Hepatocyte (in vitro differentiated cells): ENCODE measurements at regions not wholly inside any gene's neighbourhood (a gene's known extent, or its start where the extent isn't known, plus 50 kb on each side); places are given as distances from the start of the nearest gene placed in this dataset.

Experiments used
- DNase-seq: peaks from one replicate; pipeline ENCODE4 v3.0.0-alpha.2; 2016; ENCODE audit warnings: low spot score
- H2AFZ ChIP-seq: fragments of 200-600 bp; sonication (generic); 2 replicates; pipeline ENCODE4 v1.6.0; 2016; ENCODE audit warnings: antibody characterized with exemption, mild to moderate bottlenecking
- H3K27ac ChIP-seq: fragments of 200-600 bp; sonication (generic); 2 replicates; pipeline ENCODE4 v1.5.1; 2016; ENCODE audit warnings: mild to moderate bottlenecking
- H3K27me3 ChIP-seq: fragments of 200-600 bp; sonication (generic); 2 replicates; pipeline ENCODE4 v1.6.1; 2016
- H3K36me3 ChIP-seq: fragments of 200-600 bp; sonication (generic); replicated peaks from 2 replicates; pipeline ENCODE4 v1.5.1; 2016; ENCODE audit warnings: low read depth; ENCODE audit not compliant: insufficient read depth
- H3K4me1 ChIP-seq: fragments of 200-600 bp; sonication (generic); 2 replicates; pipeline ENCODE4 v1.5.1; 2016; ENCODE audit warnings: mild to moderate bottlenecking, moderate library complexity; ENCODE audit not compliant: insufficient read depth
- H3K4me2 ChIP-seq: fragments of 200-600 bp; sonication (generic); 2 replicates; pipeline ENCODE4 v1.6.0; 2016
- H3K4me3 ChIP-seq: fragments of 200-600 bp; sonication (generic); 2 replicates; pipeline ENCODE4 v1.5.1; 2016; ENCODE audit warnings: mild to moderate bottlenecking
- H3K79me2 ChIP-seq: fragments of 200-600 bp; sonication (generic); 2 replicates; pipeline ENCODE4 v1.6.0; 2017; ENCODE audit warnings: mild to moderate bottlenecking
- H3K9me2 ChIP-seq: fragments of 200-600 bp; sonication (generic); replicated peaks from 2 replicates; pipeline ENCODE4 v1.6.0; 2017; ENCODE audit warnings: mild to moderate bottlenecking; ENCODE audit not compliant: insufficient read depth
- H3K9me3 ChIP-seq: fragments of 200-600 bp; sonication (generic); 2 replicates; pipeline ENCODE4 v1.5.1; 2016; ENCODE audit warnings: low read depth, mild to moderate bottlenecking
- H4K20me1 ChIP-seq: fragments of 200-600 bp; sonication (generic); 2 replicates; pipeline ENCODE4 v1.6.0; 2016; ENCODE audit warnings: mild to moderate bottlenecking; ENCODE audit not compliant: insufficient read depth, poor library complexity, severe bottlenecking
- CTCF ChIP-seq: fragments of 200-600 bp; sonication (generic); IDR thresholded peaks from 2 replicates; pipeline ENCODE4 v1.5.1; 2016; ENCODE audit warnings: antibody characterized with exemption, mild to moderate bottlenecking; ENCODE audit not compliant: poor library complexity
- EZH2 ChIP-seq: fragments of 200-600 bp; sonication (generic); IDR thresholded peaks from 2 replicates; pipeline ENCODE4 v1.6.1; 2016; ENCODE audit warnings: antibody characterized with exemption, mild to moderate bottlenecking, borderline replicate concordance
- EZH2phosphoT487 ChIP-seq: fragments of 200-600 bp; sonication (generic); IDR thresholded peaks from one replicate; pipeline ENCODE4 v1.6.1; 2018; ENCODE audit warnings: antibody characterized with exemption, mild to moderate bottlenecking, low read depth, moderate library complexity; ENCODE audit not compliant: unreplicated experiment, severe bottlenecking
- WGBS: methylation state at CpG from one replicate; pipeline ENCODE4 v1.1.6; 2016; ENCODE audit warnings: low lambda C conversion rate; ENCODE audit errors: missing lambda C conversion rate; 5-methylcytosine and 5-hydroxymethylcytosine counted together

- Histone ChIP-seq H4K20me1 (no peaks in the 10 kb centered on the region), H3K27me3 (no peaks in the 10 kb centered on the region), H3K9me3 (no peaks in the 10 kb centered on the region), H3K27ac (no peak overlapping the region), H3K9me2 (no peaks in the 10 kb centered on the region), H3K36me3 (no peaks in the 10 kb centered on the region), H3K79me2 (no peaks in the 10 kb centered on the region), H3K4me1 (no peaks in the 10 kb centered on the region), H2AFZ (no peak overlapping the region), H3K4me3 (no peak overlapping the region), H3K4me2 (no peak overlapping the region)
- TF ChIP-seq EZH2phosphoT487: no peak
- WGBS: 83% methylated on average over 1 of the region's 1 CpG
- no peak for DNase-seq
Measured at GRCh38 chr6:120026791-120027190, 677.2 kb upstream of the MAN1A1 start.

- 93% methylated on average over 3 of the region's 3 CpGs for WGBS
- Histone ChIP-seq H3K4me3 (no peak overlapping the region), H3K4me1 (no peaks in the 10 kb centered on the region), H3K36me3 (no peaks in the 10 kb centered on the region), H3K27me3 (no peaks in the 10 kb centered on the region), H3K27ac (no peak overlapping the region), H2AFZ (no peak overlapping the region), H4K20me1 (no peaks in the 10 kb centered on the region), H3K79me2 (no peaks in the 10 kb centered on the region), H3K4me2 (no peak overlapping the region), H3K9me2 (no peaks in the 10 kb centered on the region), H3K9me3 (no peaks in the 10 kb centered on the region)
- DNase-seq: no peak
- TF ChIP-seq EZH2: no peak
- TF ChIP-seq CTCF: no peak
- no peak for TF ChIP-seq EZH2phosphoT487
Measured at GRCh38 chr6:120010075-120010474, 660.5 kb upstream of the MAN1A1 start.

- no peak for DNase-seq
- Histone ChIP-seq H3K27ac (no peak overlapping the region), H3K9me3 (no peaks in the 10 kb centered on the region), H3K9me2 (no peaks in the 10 kb centered on the region), H3K27me3 (no peaks in the 10 kb centered on the region), H4K20me1 (no peaks in the 10 kb centered on the region), H3K4me1 (no peaks in the 10 kb centered on the region), H3K79me2 (no peaks in the 10 kb centered on the region), H3K4me2 (no peak overlapping the region), H2AFZ (no peak overlapping the region), H3K36me3 (no peaks in the 10 kb centered on the region), H3K4me3 (no peak overlapping the region)
- WGBS: 93% methylated on average over 12 of the region's 12 CpGs
- no peak for TF ChIP-seq CTCF
- TF ChIP-seq EZH2phosphoT487: no peak
- TF ChIP-seq EZH2: no peak
Measured at GRCh38 chr6:120005292-120005976, 655.9 kb upstream of the MAN1A1 start.

- H3K27me3 ChIP-seq: no peaks in the 10 kb centered on the region
- no peaks in the 10 kb centered on the region for H3K36me3 ChIP-seq
- H3K4me3 ChIP-seq: no peak overlapping the region
- H3K4me2 ChIP-seq: no peak overlapping the region
- no peaks in the 10 kb centered on the region for H3K4me1 ChIP-seq
- no peak for DNase-seq
- no peaks in the 10 kb centered on the region for H3K79me2 ChIP-seq
- H3K27ac ChIP-seq: no peak overlapping the region
- H3K9me2 ChIP-seq: no peaks in the 10 kb centered on the region
- H2AFZ ChIP-seq: no peak overlapping the region
- no peaks in the 10 kb centered on the region for H4K20me1 ChIP-seq
- H3K9me3 ChIP-seq: no peaks in the 10 kb centered on the region
- WGBS: 78% methylated on average over 3 of the region's 3 CpGs
- TF ChIP-seq EZH2 (no peak), CTCF (no peak), EZH2phosphoT487 (no peak)
Measured at GRCh38 chr6:119986934-119987549, 637.5 kb upstream of the MAN1A1 start.
